HG03378 (cell line): ENCODE measurements at regions not wholly inside any gene's neighbourhood (a gene's known extent, or its start where the extent isn't known, plus 50 kb on each side); places are given as distances from the start of the nearest gene placed in this dataset.
"Not testable (repeated sequence)": the region's sequence is repeated elsewhere in the genome, so short reads cannot be mapped to it uniquely, and the experiment has no call there.

ENCODE experiments used
- ATAC-seq: cut with Tn5 transposase; IDR thresholded peaks from one replicate; pipeline ENCODE4 v1.9.1; 2021; ENCODE audit warnings: mild to moderate bottlenecking, moderate library complexity; ENCODE audit not compliant: unreplicated experiment

- ATAC-seq, result no peak
Measured at GRCh38 chr1:234961456-234962339, 166.9 kb downstream of the TOMM20 start.

- ATAC-seq, result no peak
Measured at GRCh38 chr1:234960722-234961455, 167.7 kb downstream of the TOMM20 start.

- no peak for ATAC-seq
Measured at GRCh38 chr1:234958706-234959657, 169.7 kb downstream of the TOMM20 start.

GRCh38 chr1:234958066-234958705 lies 170.5 kb downstream of the TOMM20 start:
- no peak for ATAC-seq

- ATAC-seq, result no peak
Measured at GRCh38 chr1:234957330-234958065, 171.1 kb downstream of the TOMM20 start.

GRCh38 chr1:234956821-234957329 lies 171.8 kb downstream of the TOMM20 start:
- ATAC-seq, result no peak

- no peak for ATAC-seq
Measured at GRCh38 chr1:234955107-234955731, 173.4 kb downstream of the TOMM20 start.

GRCh38 chr1:234954613-234955012 lies 174.0 kb downstream of the TOMM20 start:
- no peak for ATAC-seq

- no peak for ATAC-seq
Measured at GRCh38 chr1:234953655-234954405, 174.8 kb downstream of the TOMM20 start.

GRCh38 chr1:234950598-234950997 lies 178.0 kb downstream of the TOMM20 start:
- no peak for ATAC-seq

- ATAC-seq, result not testable (repeated sequence)
Measured at GRCh38 chr1:234949528-234949927, 179.1 kb downstream of the TOMM20 start.

- ATAC-seq, result no peak
Measured at GRCh38 chr1:234944439-234945344, 183.9 kb downstream of the TOMM20 start.

- no peak for ATAC-seq
Measured at GRCh38 chr1:234943836-234944402, 184.7 kb downstream of the TOMM20 start.

GRCh38 chr1:234942879-234943506 lies 185.6 kb downstream of the TOMM20 start:
- no peak for ATAC-seq

GRCh38 chr1:234942012-234942332 lies 186.7 kb downstream of the TOMM20 start:
- no peak for ATAC-seq

GRCh38 chr1:234941321-234942011 lies 187.2 kb downstream of the TOMM20 start:
- no peak for ATAC-seq
